AG09309 (cell line): ENCODE measurements at regions not wholly inside any gene's neighbourhood (a gene's known extent, or its start where the extent isn't known, plus 50 kb on each side); places are given as distances from the start of the nearest gene placed in this dataset.

Experiments used
- DNase-seq: peaks from one replicate; pipeline ENCODE4 v3.0.0-alpha.2; 2010; ENCODE audit warnings: low read depth
- H3K4me3 ChIP-seq: 2 replicates; pipeline ENCODE4 v1.5.1; 2011; ENCODE audit warnings: mild to moderate bottlenecking, low read depth, low read length, moderate library complexity; ENCODE audit not compliant: control insufficient read depth
- TF ChIP-seq, protein P1 (sequence below): IDR thresholded peaks from 2 replicates; pipeline ENCODE4 v1.5.1; 2011; ENCODE audit warnings: mild to moderate bottlenecking, low read depth, low read length, inconsistent platforms; ENCODE audit not compliant: insufficient read depth, control insufficient read depth; ENCODE audit errors: missing control alignments

GRCh38 chr1:221188458-221188857 is 309.2 kb downstream of the HLX start:
- peak; percentile 34 for DNase-seq
- TF ChIP-seq, protein P1, sequence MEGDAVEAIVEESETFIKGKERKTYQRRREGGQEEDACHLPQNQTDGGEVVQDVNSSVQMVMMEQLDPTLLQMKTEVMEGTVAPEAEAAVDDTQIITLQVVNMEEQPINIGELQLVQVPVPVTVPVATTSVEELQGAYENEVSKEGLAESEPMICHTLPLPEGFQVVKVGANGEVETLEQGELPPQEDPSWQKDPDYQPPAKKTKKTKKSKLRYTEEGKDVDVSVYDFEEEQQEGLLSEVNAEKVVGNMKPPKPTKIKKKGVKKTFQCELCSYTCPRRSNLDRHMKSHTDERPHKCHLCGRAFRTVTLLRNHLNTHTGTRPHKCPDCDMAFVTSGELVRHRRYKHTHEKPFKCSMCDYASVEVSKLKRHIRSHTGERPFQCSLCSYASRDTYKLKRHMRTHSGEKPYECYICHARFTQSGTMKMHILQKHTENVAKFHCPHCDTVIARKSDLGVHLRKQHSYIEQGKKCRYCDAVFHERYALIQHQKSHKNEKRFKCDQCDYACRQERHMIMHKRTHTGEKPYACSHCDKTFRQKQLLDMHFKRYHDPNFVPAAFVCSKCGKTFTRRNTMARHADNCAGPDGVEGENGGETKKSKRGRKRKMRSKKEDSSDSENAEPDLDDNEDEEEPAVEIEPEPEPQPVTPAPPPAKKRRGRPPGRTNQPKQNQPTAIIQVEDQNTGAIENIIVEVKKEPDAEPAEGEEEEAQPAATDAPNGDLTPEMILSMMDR, result no peak
- H3K4me3 ChIP-seq, result no peak overlapping the region

DNA sequence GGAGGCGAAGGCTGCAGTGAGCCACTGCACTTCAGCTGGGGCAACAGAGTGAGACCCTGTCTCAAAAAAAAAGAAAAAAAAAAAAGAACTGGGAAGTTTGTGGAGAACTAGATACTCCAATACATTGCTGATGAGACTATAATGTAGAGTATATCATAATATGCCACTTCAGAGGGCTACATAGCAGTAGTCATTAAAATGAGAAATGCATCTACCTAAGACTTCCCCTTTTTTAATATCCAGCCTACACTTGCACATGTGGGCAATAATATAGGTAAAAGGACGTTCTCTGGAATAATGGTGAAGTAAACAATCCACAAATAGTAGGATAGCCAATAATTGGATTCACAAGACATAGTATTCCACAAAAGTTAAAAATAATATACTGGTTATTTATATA is 311.0 kb downstream of the HLX start:
- TF ChIP-seq, protein P1, result no peak
- H3K4me3 ChIP-seq, result no peak overlapping the region
- no peak for DNase-seq

- DNase-seq, result no peak
- H3K4me3 ChIP-seq, result no peak overlapping the region
- TF ChIP-seq, protein P1, result no peak
Observed at GRCh38 chr1:221192055-221192454, 312.8 kb downstream of the HLX start.

GRCh38 chr1:221200464-221200863 is 321.2 kb downstream of the HLX start:
- TF ChIP-seq, protein P1, result no peak
- no peak overlapping the region for H3K4me3 ChIP-seq
- DNase-seq, result no peak

DNA sequence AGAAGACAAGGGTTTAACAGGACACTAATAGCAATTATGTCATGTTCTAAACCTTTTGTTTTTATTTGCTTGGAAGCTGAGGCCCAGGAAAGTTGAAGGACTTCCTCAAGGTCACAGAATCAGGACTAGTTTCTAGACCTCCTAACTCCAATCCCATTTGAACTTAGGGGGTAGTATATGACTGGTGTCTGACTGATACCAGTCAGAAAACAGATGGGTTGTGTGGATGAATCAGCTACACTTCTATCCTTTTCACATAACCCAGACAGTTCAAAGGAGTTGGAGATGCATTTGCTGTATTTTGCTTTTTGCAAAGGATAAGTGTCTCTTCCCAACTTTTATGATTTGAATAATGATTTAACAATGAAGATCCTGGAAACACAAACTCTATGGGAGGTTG is 322.5 kb downstream of the HLX start:
- no peak overlapping the region for H3K4me3 ChIP-seq
- TF ChIP-seq, protein P1, result no peak
- no peak for DNase-seq

- H3K4me3 ChIP-seq, result no peak overlapping the region
- TF ChIP-seq, protein P1, result peak; percentile 87
- DNase-seq, result peak; percentile 46
Observed at GRCh38 chr1:221203224-221204054, 324.2 kb downstream of the HLX start.
